NCI-H146 treated with DMSO at 0.1 percent for 48 hours (cell line): ENCODE measurements at regions not wholly inside any gene's neighbourhood (a gene's known extent, or its start where the extent isn't known, plus 50 kb on each side); places are given as distances from the start of the nearest gene placed in this dataset.
A peak's percentile ranks its signal among the peaks of the same experiment; 100 is the strongest.
"Not testable (repeated sequence)": the region's sequence is repeated elsewhere in the genome, so short reads cannot be mapped to it uniquely, and the experiment has no call there.

Source experiments
- DNase-seq: peaks from one replicate; lab custom pipeline; 2025; ENCODE audit not compliant: unreplicated experiment; lab: John Stamatoyannopoulos, UW

DNA sequence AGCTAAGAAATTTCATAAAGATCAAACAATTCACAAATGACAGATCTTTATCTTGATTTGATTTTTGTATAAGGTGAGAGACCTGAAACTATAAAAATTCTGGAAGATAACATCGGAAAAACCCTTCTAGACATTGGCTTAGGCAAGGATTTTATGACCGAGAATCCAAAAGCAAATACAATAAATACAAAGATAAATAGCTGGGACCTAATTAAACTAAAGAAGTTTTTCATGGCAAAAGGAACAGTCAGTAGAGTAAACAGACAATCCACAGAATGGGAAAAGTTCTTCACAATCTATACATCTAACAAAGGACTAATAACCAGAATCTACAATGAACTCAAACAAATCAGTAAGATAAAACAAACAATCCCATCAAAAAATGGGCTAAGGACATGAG is 116.9 kb upstream of the BCHE start:
- DNase-seq, result no peak

DNA sequence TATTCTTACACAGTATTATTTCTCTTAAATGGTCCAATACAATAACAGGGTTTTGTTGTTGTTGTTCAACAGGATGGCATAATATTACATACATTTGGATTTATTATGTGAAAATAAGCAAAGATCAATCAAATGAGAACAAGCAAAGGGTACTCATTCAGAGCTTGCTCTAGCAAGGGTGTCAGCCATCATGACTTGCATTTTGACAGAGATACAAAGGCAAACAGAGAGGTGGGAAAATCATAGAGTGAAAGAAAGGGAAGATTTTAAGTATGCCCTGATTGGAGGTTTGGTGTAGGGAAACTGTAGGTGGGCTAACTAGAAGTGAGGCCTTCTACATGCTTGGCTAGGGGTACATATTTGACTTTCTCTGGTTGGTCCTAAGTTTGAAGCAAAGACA is 109.1 kb upstream of the BCHE start:
- no peak for DNase-seq

DNA sequence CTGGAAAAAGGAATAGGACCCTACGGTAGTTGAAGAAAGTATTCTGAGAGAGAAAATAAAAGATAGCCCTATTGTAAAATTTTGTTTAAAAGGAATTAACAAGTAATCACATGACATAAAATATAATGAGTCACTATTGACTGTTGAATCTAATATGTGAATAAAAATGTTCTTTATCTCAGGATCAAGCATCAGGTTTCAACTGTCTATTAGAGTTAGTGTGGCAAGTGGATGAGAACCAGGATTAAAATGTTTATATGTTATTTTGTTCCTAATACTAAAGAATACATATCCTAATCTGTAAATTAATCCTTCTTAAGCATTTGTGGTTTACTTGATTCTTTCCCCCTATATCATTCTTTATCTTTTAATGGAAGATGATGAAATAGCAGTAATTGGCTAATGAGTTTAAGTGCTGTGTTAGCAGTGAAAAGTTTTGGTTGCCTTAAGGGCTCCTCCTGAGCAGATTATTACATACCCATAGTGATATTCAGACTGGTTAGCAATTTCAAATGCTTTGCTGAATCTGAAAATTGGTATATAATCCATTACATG is 101.8 kb upstream of the BCHE start:
- DNase-seq, result no peak

- DNase-seq, result not testable (repeated sequence)
These were observed 98.9 kb upstream of the BCHE start for GRCh38 chr3:165936081-165936480.

GRCh38 chr3:165924301-165924791 is 87.1 kb upstream of the BCHE start:
- not testable (repeated sequence) for DNase-seq

GRCh38 chr3:165920984-165921383 is 83.8 kb upstream of the BCHE start:
- DNase-seq, result no peak

GRCh38 chr3:165919284-165919683 is 82.1 kb upstream of the BCHE start:
- DNase-seq, result no peak

DNA sequence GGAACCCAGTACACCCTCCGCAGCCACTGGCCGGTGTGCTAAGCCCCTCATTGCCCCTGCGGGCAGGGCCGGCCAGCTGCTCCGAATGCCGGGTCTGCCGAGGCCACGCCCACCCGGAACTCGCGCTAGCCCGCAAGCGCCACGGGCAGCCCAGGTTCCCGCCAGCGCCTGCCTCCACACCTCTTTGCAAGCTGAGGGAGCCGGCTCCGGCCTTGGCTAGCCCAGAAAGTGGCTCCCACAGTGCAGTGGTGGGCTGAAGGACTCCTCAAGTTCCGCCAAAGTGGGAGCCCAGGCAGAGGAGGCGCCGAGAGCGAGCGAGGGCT is 81.4 kb upstream of the BCHE start:
- no peak for DNase-seq

DNA sequence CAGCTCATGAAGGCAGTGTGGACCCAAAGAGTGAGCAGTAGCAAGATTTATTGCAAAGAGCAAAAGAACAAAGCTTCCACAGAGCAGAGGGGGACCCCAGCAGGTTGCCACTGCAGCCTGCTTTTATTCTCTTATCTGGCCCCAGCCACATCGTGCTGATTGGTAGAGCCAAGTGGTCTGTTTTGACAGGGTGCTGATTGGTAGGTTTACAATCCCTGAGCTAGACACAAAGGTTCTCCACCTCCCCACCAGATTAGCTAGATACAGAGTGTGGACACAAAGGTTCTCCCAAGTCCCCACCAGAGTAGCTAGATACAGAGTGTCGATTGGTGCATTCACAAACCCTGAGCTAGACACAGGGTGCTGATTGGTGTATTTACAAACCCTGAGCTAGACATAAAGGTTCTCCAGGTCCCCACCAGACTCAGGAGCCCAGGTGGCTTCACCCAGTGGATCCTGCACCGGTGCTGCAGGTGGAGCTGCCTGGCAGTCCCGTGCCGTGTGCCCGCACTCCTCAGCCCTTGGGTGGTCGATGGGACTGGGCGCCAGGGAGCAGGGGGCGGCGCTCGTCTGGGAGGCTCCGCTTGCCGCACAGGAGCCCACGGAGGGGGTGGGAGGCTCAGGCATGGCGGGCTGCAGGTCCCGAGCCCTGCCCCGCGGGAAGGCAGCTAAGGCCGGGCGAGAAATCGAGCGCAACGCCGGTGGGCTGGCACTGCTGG is 80.9 kb upstream of the BCHE start:
- not testable (repeated sequence) for DNase-seq

DNA sequence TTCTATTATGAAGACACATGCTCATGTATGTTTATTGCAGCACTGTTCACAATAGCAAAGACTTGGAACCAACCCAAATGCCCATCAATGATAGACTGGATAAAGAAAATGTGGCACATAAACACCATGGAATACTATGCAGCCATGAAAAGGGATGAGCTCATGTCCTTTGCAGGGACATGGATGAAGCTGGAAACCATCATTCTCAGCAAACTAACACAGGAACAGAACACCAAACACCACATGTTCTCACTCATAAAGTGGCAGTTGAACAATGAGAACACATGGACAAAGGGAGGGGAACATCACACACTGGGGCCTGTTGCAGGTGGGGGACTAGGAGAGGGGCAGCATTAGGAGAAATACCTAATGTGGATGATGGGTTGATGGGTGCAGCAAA is 77.9 kb upstream of the BCHE start:
- not testable (repeated sequence) for DNase-seq

GRCh38 chr3:165903885-165904630 is 66.8 kb upstream of the BCHE start:
- DNase-seq, result no peak

GRCh38 chr3:165899066-165899465 is 61.8 kb upstream of the BCHE start:
- no peak for DNase-seq

DNA sequence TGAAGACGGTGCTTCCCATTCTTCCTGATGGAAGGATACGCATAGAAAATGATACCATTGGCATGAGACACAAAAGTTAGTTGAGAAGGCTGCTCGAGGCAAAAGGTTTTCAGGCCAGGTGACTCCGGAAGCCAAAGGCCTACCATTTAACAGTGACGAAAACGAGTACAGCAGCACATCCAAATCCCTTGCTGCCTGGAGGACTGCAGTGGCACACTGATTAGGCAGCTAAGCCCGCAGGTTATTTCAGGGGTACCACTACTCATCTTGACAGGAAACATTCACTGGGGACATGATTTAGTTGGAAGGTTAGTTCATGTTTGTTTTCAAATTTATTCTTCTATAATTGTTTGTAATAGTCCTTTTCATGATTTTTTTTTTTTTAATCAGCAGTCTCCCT is 59.9 kb upstream of the BCHE start:
- no peak for DNase-seq

DNA sequence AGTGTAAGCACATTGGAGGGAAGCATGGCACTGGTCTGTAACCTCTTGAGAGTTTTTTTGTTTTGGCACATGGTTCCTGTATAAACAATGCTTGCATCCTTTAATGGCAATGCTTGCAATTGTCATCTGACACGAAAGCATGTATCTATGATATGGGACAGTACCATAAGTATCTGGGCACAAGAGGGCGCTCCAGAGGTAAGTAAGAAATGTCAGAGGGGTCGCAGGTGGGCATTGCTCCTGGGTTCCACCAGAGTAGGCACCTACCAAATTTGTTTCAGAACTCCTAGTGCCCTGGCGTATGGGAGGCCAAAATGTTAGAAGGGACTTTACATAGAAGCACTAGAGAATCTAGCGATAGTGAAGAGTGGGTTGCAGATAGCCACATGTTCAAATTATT is 58.7 kb upstream of the BCHE start:
- peak; percentile 17 for DNase-seq

GRCh38 chr3:165892565-165892964 is 55.3 kb upstream of the BCHE start:
- no peak for DNase-seq
